ENCODE measurements at regions not wholly inside any gene's neighbourhood (a gene's known extent, or its start where the extent isn't known, plus 50 kb on each side); places are given as distances from the start of the nearest gene placed in this dataset.
"Not testable (repeated sequence)": the region's sequence is repeated elsewhere in the genome, so short reads cannot be mapped to it uniquely, and the experiment has no call there.

- intact Hi-C loops (cut with DNase I) = no loop called here
- no peak for DNase-seq
Measured at GRCh38 chrX:3449287-3449686, 102.8 kb upstream of the MXRA5 start.

GRCh38 chrX:3448563-3448962, 102.1 kb upstream of the MXRA5 start:
- intact Hi-C loops (cut with DNase I) = no loop called here
- DNase-seq = no peak

- intact Hi-C loops (cut with DNase I) = no loop called here
Measured at GRCh38 chrX:3445806-3446490, 99.5 kb upstream of the MXRA5 start.

GRCh38 chrX:3443184-3443583, 96.7 kb upstream of the MXRA5 start:
- no peak for DNase-seq
- intact Hi-C loops (cut with DNase I) = no loop called here

More at GRCh38 chrX:3445806-3446490, 99.5 kb upstream of the MXRA5 start:
- DNase-seq = no peak

- no peak for DNase-seq
- intact Hi-C loops (cut with DNase I) = no loop called here
Measured at GRCh38 chrX:3442691-3443090, 96.2 kb upstream of the MXRA5 start.

GRCh38 chrX:3440981-3441380, 94.5 kb upstream of the MXRA5 start:
- no peak for DNase-seq
- intact Hi-C loops (cut with DNase I) = no loop called here

- intact Hi-C loops (cut with DNase I); DNase-seq: not testable (repeated sequence)
Measured at GRCh38 chrX:3435916-3436315, 89.5 kb upstream of the MXRA5 start.

GRCh38 chrX:3435057-3435456, 88.6 kb upstream of the MXRA5 start:
- intact Hi-C loops (cut with DNase I) = no loop called here
- no peak for DNase-seq

- no peak for DNase-seq
- intact Hi-C loops (cut with DNase I) = no loop called here
Measured at GRCh38 chrX:3428792-3429191, 82.3 kb upstream of the MXRA5 start.

- DNase-seq = no peak
- intact Hi-C loops (cut with DNase I) = no loop called here
Measured at GRCh38 chrX:3426552-3426951, 80.1 kb upstream of the MXRA5 start.

- DNase-seq = no peak
Measured at GRCh38 chrX:3425031-3425430, 78.6 kb upstream of the MXRA5 start.

GRCh38 chrX:3420316-3420715, 73.9 kb upstream of the MXRA5 start:
- intact Hi-C loops (cut with DNase I) = no loop called here

More at GRCh38 chrX:3425031-3425430, 78.6 kb upstream of the MXRA5 start:
- intact Hi-C loops (cut with DNase I) = no loop called here

GRCh38 chrX:3415011-3415410, 68.6 kb upstream of the MXRA5 start:
- intact Hi-C loops (cut with DNase I) = no loop called here
- no peak for DNase-seq

More at GRCh38 chrX:3420316-3420715, 73.9 kb upstream of the MXRA5 start:
- DNase-seq = no peak

- intact Hi-C loops (cut with DNase I); DNase-seq: not testable (repeated sequence)
Measured at GRCh38 chrX:3411626-3412025, 65.2 kb upstream of the MXRA5 start.

- not testable (repeated sequence) for DNase-seq
Measured at GRCh38 chrX:3409936-3410335, 63.5 kb upstream of the MXRA5 start.

GRCh38 chrX:3407781-3408180, 61.3 kb upstream of the MXRA5 start:
- no peak for DNase-seq
- intact Hi-C loops (cut with DNase I) = no loop called here

More at GRCh38 chrX:3409936-3410335, 63.5 kb upstream of the MXRA5 start:
- intact Hi-C loops (cut with DNase I) = not testable (repeated sequence)

GRCh38 chrX:3407121-3407520, 60.7 kb upstream of the MXRA5 start:
- intact Hi-C loops (cut with DNase I) = no loop called here
- DNase-seq = no peak

GRCh38 chrX:3403748-3404147, 57.3 kb upstream of the MXRA5 start:
- intact Hi-C loops (cut with DNase I) = no loop called here
- no peak for DNase-seq

Measured in head of caudate nucleus (tissue), 42 donors.